ENCODE measurements at regions not wholly inside any gene's neighbourhood (a gene's known extent, or its start where the extent isn't known, plus 50 kb on each side); places are given as distances from the start of the nearest gene placed in this dataset.

DNA sequence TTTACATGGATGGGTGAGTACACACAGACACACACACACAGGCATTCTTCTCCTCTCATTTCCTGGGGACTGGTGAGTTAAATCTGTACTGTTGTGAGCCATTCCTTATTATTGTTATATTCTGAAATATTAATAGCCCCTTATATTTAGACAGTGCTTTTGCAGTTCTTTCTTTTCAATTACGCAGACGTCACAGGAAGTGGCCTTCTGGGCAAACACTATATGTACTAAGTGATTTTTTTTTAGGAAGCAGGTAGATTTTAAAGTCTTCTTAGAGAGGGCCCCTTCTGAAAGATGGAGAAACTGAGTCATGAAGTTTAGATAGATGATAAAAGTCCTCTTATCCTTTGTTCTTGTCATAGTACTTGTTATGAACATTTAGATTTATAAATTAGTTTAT, 1213.6 kb downstream of the VRK1 start:
- H3K36me3 Mint-ChIP-seq (ENCODE audit: unreplicated experiment) = no peaks in the 10 kb centered on the region
- no peak overlapping the region for H3K4me3 Mint-ChIP-seq (ENCODE audit: unreplicated experiment)
- H3K9me3 Mint-ChIP-seq (ENCODE audit: unreplicated experiment) = peaks cover 2% of the 10 kb centered on the region
- no peak overlapping the region for H3K27ac Mint-ChIP-seq (ENCODE audit: unreplicated experiment)
- no peaks in the 10 kb centered on the region for H3K4me1 Mint-ChIP-seq (ENCODE audit: low read depth, unreplicated experiment)
- DNase-seq = no peak
- TF ChIP-seq, protein P1, sequence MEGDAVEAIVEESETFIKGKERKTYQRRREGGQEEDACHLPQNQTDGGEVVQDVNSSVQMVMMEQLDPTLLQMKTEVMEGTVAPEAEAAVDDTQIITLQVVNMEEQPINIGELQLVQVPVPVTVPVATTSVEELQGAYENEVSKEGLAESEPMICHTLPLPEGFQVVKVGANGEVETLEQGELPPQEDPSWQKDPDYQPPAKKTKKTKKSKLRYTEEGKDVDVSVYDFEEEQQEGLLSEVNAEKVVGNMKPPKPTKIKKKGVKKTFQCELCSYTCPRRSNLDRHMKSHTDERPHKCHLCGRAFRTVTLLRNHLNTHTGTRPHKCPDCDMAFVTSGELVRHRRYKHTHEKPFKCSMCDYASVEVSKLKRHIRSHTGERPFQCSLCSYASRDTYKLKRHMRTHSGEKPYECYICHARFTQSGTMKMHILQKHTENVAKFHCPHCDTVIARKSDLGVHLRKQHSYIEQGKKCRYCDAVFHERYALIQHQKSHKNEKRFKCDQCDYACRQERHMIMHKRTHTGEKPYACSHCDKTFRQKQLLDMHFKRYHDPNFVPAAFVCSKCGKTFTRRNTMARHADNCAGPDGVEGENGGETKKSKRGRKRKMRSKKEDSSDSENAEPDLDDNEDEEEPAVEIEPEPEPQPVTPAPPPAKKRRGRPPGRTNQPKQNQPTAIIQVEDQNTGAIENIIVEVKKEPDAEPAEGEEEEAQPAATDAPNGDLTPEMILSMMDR (IDR thresholded peaks at IDR 0.05; ENCODE audit: partially characterized antibody, unreplicated experiment) = no peak
- no peaks in the 10 kb centered on the region for H3K27me3 Mint-ChIP-seq (ENCODE audit: unreplicated experiment)

DNA sequence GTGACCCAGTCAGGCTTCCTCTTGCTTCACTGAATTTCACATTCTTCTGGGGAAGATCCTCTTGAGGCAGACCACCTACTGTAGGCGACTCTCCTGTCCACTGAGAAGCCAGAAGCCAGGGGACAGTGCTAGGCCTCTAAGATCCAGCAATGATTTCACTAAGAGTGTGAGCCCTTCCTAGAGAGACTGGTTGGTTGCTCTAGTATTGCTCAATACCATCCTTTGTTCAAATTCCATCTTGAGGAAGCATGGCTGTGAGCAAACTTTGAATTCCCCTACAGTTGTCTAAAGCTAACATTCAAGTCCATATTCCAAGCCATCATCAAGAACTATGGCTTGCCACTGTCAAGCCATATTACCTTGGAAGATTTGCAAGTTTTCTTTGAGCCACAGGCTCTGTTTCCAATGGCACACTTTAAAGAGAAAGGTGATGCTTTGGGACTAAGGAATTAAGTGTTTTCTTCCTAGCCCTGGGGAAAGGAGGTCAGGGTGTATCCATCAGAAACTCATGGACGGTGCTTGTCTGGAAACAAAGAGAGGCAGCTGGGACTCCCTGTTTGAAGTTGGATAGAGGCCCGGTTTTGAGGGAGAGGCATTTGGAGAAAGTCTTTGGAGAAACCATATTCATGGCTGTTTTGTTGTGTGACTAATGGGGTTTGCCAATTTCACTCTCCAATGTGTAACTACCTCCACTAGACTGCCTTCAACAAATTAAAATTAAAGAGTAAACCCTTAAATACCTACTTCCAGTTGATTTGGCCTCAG, 1217.9 kb downstream of the VRK1 start:
- no peaks in the 10 kb centered on the region for H3K36me3 Mint-ChIP-seq (ENCODE audit: unreplicated experiment)
- TF ChIP-seq, protein P1 (IDR thresholded peaks at IDR 0.05; ENCODE audit: partially characterized antibody, unreplicated experiment) = no peak
- H3K4me1 Mint-ChIP-seq (ENCODE audit: low read depth, unreplicated experiment) = no peaks in the 10 kb centered on the region
- H3K27ac Mint-ChIP-seq (ENCODE audit: unreplicated experiment) = no peak overlapping the region
- H3K27me3 Mint-ChIP-seq (ENCODE audit: unreplicated experiment) = peaks cover 2% of the 10 kb centered on the region
- DNase-seq = no peak
- no peaks in the 10 kb centered on the region for H3K9me3 Mint-ChIP-seq (ENCODE audit: unreplicated experiment)
- no peak overlapping the region for H3K4me3 Mint-ChIP-seq (ENCODE audit: unreplicated experiment)

- no peaks in the 10 kb centered on the region for H3K4me1 Mint-ChIP-seq (ENCODE audit: low read depth, unreplicated experiment)
- TF ChIP-seq, protein P1 (IDR thresholded peaks at IDR 0.05; ENCODE audit: partially characterized antibody, unreplicated experiment) = no peak
- H3K4me3 Mint-ChIP-seq (ENCODE audit: unreplicated experiment) = no peak overlapping the region
- no peaks in the 10 kb centered on the region for H3K9me3 Mint-ChIP-seq (ENCODE audit: unreplicated experiment)
- peaks cover 2% of the 10 kb centered on the region for H3K27me3 Mint-ChIP-seq (ENCODE audit: unreplicated experiment)
- no peaks in the 10 kb centered on the region for H3K36me3 Mint-ChIP-seq (ENCODE audit: unreplicated experiment)
- no peak for DNase-seq
- H3K27ac Mint-ChIP-seq (ENCODE audit: unreplicated experiment) = no peak overlapping the region
These were observed 1218.7 kb downstream of the VRK1 start for GRCh38 chr14:98015921-98016320.

GRCh38 chr14:98018628-98019027, 1221.4 kb downstream of the VRK1 start:
- no peaks in the 10 kb centered on the region for H3K36me3 Mint-ChIP-seq (ENCODE audit: unreplicated experiment)
- no peak overlapping the region for H3K27ac Mint-ChIP-seq (ENCODE audit: unreplicated experiment)
- H3K4me3 Mint-ChIP-seq (ENCODE audit: unreplicated experiment) = no peak overlapping the region
- TF ChIP-seq, protein P1 (IDR thresholded peaks at IDR 0.05; ENCODE audit: partially characterized antibody, unreplicated experiment) = no peak
- H3K27me3 Mint-ChIP-seq (ENCODE audit: unreplicated experiment) = peaks cover 2% of the 10 kb centered on the region
- H3K4me1 Mint-ChIP-seq (ENCODE audit: low read depth, unreplicated experiment) = no peaks in the 10 kb centered on the region
- no peak for DNase-seq
- H3K9me3 Mint-ChIP-seq (ENCODE audit: unreplicated experiment) = no peaks in the 10 kb centered on the region
